Left colon (tissue), 2 donors: ENCODE measurements at regions not wholly inside any gene's neighbourhood (a gene's known extent, or its start where the extent isn't known, plus 50 kb on each side); places are given as distances from the start of the nearest gene placed in this dataset.

Experiments
- ATAC-seq: fragments of 200-7000 bp; cut with Tn5 transposase; one replicate; pipeline ENCODE4 v1.9.1; 2020; ENCODE audit warnings: mild to moderate bottlenecking, moderate library complexity
- DNase-seq, 2 donors: peaks; one replicate each; pipeline ENCODE4 v3.0.0-alpha.2; 2020
- intact Hi-C, 2 donors: fragments of 100-400 bp; cut with DNase I in 1 of 2; cut with micrococcal nuclease in 1 of 2; formaldehyde crosslinking; loops; one replicate each; pipeline versions ENCODE4 v1.11.2 to v1.14.0; 2022; cut with DNase I, micrococcal nuclease
- donor health status: DM: no; HTN: no; CAD: no.
- donor health status: DM: yes; HTN: yes; CAD: no.

- DNase-seq, result no peak
- ATAC-seq, result no peak
- intact Hi-C loops, result no loop called here
These were observed 213.2 kb downstream of the RBM43 start for GRCh38 chr2:151048331-151049054.

- intact Hi-C loops, result no loop called here
- ATAC-seq (no peak), DNase-seq (no peak)
These were observed 218.2 kb downstream of the RBM43 start for GRCh38 chr2:151043484-151043883.

- no peak for DNase-seq
- intact Hi-C loops, result no loop called here
- no peak for ATAC-seq
These were observed 218.7 kb downstream of the RBM43 start for GRCh38 chr2:151042964-151043363.

- intact Hi-C loops, result no loop called here
- DNase-seq (no peak), ATAC-seq (no peak)
These were observed 221.6 kb downstream of the RBM43 start for GRCh38 chr2:151040039-151040438.

GRCh38 chr2:151038516-151038915 lies 223.1 kb downstream of the RBM43 start:
- ATAC-seq (no peak), DNase-seq (no peak)
- intact Hi-C loops, result no loop called here

GRCh38 chr2:151037434-151037833 lies 224.2 kb downstream of the RBM43 start:
- intact Hi-C loops, result no loop called here
- DNase-seq (no peak), ATAC-seq (no peak)

- DNase-seq, result no peak
- intact Hi-C loops, result no loop called here
- no peak for ATAC-seq
These were observed 228.1 kb downstream of the RBM43 start for GRCh38 chr2:151033271-151034248.

GRCh38 chr2:151032741-151033191 lies 228.9 kb downstream of the RBM43 start:
- no peak for DNase-seq
- no peak for ATAC-seq
- intact Hi-C loops, result no loop called here

GRCh38 chr2:151030663-151031230 lies 230.9 kb downstream of the RBM43 start:
- ATAC-seq, result no peak
- DNase-seq, result no peak
- intact Hi-C loops, result no loop called here

GRCh38 chr2:151029406-151030157 lies 232.1 kb downstream of the RBM43 start:
- DNase-seq, result no peak
- intact Hi-C loops, result no loop called here
- no peak for ATAC-seq

GRCh38 chr2:151028691-151029176 lies 232.9 kb downstream of the RBM43 start:
- no peak for DNase-seq
- intact Hi-C loops, result no loop called here
- no peak for ATAC-seq

- ATAC-seq (no peak), DNase-seq (no peak)
- intact Hi-C loops, result no loop called here
These were observed 234.5 kb downstream of the RBM43 start for GRCh38 chr2:151027151-151027550.

GRCh38 chr2:151025816-151026215 lies 235.8 kb downstream of the RBM43 start:
- DNase-seq, result no peak
- intact Hi-C loops, result no loop called here
- ATAC-seq, result no peak

GRCh38 chr2:151024696-151025251 lies 236.9 kb downstream of the RBM43 start:
- ATAC-seq (no peak), DNase-seq (no peak)
- intact Hi-C loops, result no loop called here

- DNase-seq (no peak), ATAC-seq (no peak)
- intact Hi-C loops, result no loop called here
These were observed 239.8 kb downstream of the RBM43 start for GRCh38 chr2:151021747-151022452.

GRCh38 chr2:151020411-151020810 lies 241.3 kb downstream of the RBM43 start:
- DNase-seq (no peak), ATAC-seq (no peak)
- intact Hi-C loops, result no loop called here

GRCh38 chr2:151009437-151010175 lies 252.1 kb downstream of the RBM43 start:
- ATAC-seq, result no peak
- DNase-seq, result no peak
- intact Hi-C loops, result no loop called here
